Osteoblast (primary cell): ENCODE measurements at regions not wholly inside any gene's neighbourhood (a gene's known extent, or its start where the extent isn't known, plus 50 kb on each side); places are given as distances from the start of the nearest gene placed in this dataset.

Source experiments
- DNase-seq: peaks from one replicate; pipeline ENCODE4 v3.0.0; 2011; ENCODE audit warnings: low spot score, mixed read lengths; ENCODE audit not compliant: insufficient read length; ENCODE audit errors: missing footprints
- H2AFZ ChIP-seq: 2 replicates; pipeline ENCODE4 v1.6.0; 2011; ENCODE audit warnings: mild to moderate bottlenecking, low read length
- H3K27ac ChIP-seq: 2 replicates; pipeline ENCODE4 v1.5.1; 2011; ENCODE audit warnings: mild to moderate bottlenecking, low read depth, low read length, moderate library complexity
- H3K27me3 ChIP-seq: 2 replicates; pipeline ENCODE4 v1.6.0; 2012; ENCODE audit warnings: mild to moderate bottlenecking, control low read depth, inconsistent platforms, low read length, moderate library complexity; ENCODE audit not compliant: insufficient read depth
- H3K36me3 ChIP-seq: 2 replicates; pipeline ENCODE4 v1.5.1; 2011; ENCODE audit warnings: mild to moderate bottlenecking, low read length, control low read depth, moderate library complexity; ENCODE audit not compliant: insufficient read depth
- H3K4me1 ChIP-seq: 2 replicates; pipeline ENCODE4 v1.5.1; 2011; ENCODE audit warnings: mild to moderate bottlenecking, low read length, control low read depth, moderate library complexity; ENCODE audit not compliant: insufficient read depth
- H3K4me2 ChIP-seq: 2 replicates; pipeline ENCODE4 v1.6.0; 2011; ENCODE audit warnings: mild to moderate bottlenecking, low read length; ENCODE audit not compliant: insufficient read depth
- H3K4me3 ChIP-seq: fragments of 200-600 bp; sonication (generic); 3 replicates; pipeline ENCODE4 v1.5.1; 2012; ENCODE audit warnings: mild to moderate bottlenecking, low read length, inconsistent platforms; ENCODE audit not compliant: insufficient read depth
- H3K79me2 ChIP-seq: 2 replicates; pipeline ENCODE4 v1.6.0; 2012; ENCODE audit warnings: mild to moderate bottlenecking, low read length, control low read depth, inconsistent platforms; ENCODE audit not compliant: insufficient read depth
- H3K9me3 ChIP-seq: 2 replicates; pipeline ENCODE4 v1.5.1; 2011; ENCODE audit warnings: low read depth, low read length, control low read depth
- H4K20me1 ChIP-seq: 2 replicates; pipeline ENCODE4 v1.6.0; 2012; ENCODE audit warnings: mild to moderate bottlenecking, low read length, control low read depth; ENCODE audit not compliant: insufficient read depth
- CTCF ChIP-seq: IDR thresholded peaks from 2 replicates; pipeline ENCODE4 v1.5.1; 2011; ENCODE audit warnings: mild to moderate bottlenecking, low read depth, low read length, moderate library complexity; ENCODE audit errors: extremely low read depth

- Histone ChIP-seq H3K4me2 (no peak overlapping the region), H3K27ac (no peak overlapping the region), H3K36me3 (no peaks in the 10 kb centered on the region), H3K79me2 (no peaks in the 10 kb centered on the region), H4K20me1 (no peaks in the 10 kb centered on the region), H3K9me3 (no peaks in the 10 kb centered on the region), H2AFZ (no peak overlapping the region), H3K4me3 (no peak overlapping the region), H3K4me1 (no peaks in the 10 kb centered on the region), H3K27me3 (no peaks in the 10 kb centered on the region)
- no peak for DNase-seq
- TF ChIP-seq CTCF = no peak
These were observed 443.0 kb downstream of the PTPRU start for GRCh38 chr1:29679316-29679715.

GRCh38 chr1:29677028-29678024 lies 441.0 kb downstream of the PTPRU start:
- Histone ChIP-seq H3K36me3 (no peaks in the 10 kb centered on the region), H3K79me2 (no peaks in the 10 kb centered on the region), H4K20me1 (no peaks in the 10 kb centered on the region), H3K9me3 (no peaks in the 10 kb centered on the region), H3K4me2 (no peak overlapping the region), H3K4me3 (no peak overlapping the region), H3K27me3 (no peaks in the 10 kb centered on the region), H2AFZ (no peak overlapping the region), H3K4me1 (no peaks in the 10 kb centered on the region), H3K27ac (no peak overlapping the region)
- no peak for TF ChIP-seq CTCF
- DNase-seq = peak; percentile 17

- no peak for TF ChIP-seq CTCF
- no peak overlapping the region for H3K27ac ChIP-seq
- H3K36me3 ChIP-seq = no peaks in the 10 kb centered on the region
- H3K79me2 ChIP-seq = no peaks in the 10 kb centered on the region
- H3K4me1 ChIP-seq = no peaks in the 10 kb centered on the region
- H3K9me3 ChIP-seq = no peaks in the 10 kb centered on the region
- no peak overlapping the region for H3K4me2 ChIP-seq
- no peaks in the 10 kb centered on the region for H4K20me1 ChIP-seq
- no peak overlapping the region for H3K4me3 ChIP-seq
- H2AFZ ChIP-seq = no peak overlapping the region
- no peak for DNase-seq
- no peaks in the 10 kb centered on the region for H3K27me3 ChIP-seq
These were observed 440.2 kb downstream of the PTPRU start for GRCh38 chr1:29676496-29676895.

GRCh38 chr1:29675481-29676263 lies 439.4 kb downstream of the PTPRU start:
- Histone ChIP-seq H3K79me2 (no peaks in the 10 kb centered on the region), H3K27ac (no peak overlapping the region), H2AFZ (no peak overlapping the region), H3K4me1 (no peaks in the 10 kb centered on the region), H4K20me1 (no peaks in the 10 kb centered on the region), H3K4me3 (no peak overlapping the region), H3K9me3 (no peaks in the 10 kb centered on the region), H3K36me3 (no peaks in the 10 kb centered on the region), H3K27me3 (no peaks in the 10 kb centered on the region), H3K4me2 (no peak overlapping the region)
- TF ChIP-seq CTCF = no peak
- peak; percentile 65 for DNase-seq
